ENCODE measurements at regions not wholly inside any gene's neighbourhood (a gene's known extent, or its start where the extent isn't known, plus 50 kb on each side); places are given as distances from the start of the nearest gene placed in this dataset.

DNA sequence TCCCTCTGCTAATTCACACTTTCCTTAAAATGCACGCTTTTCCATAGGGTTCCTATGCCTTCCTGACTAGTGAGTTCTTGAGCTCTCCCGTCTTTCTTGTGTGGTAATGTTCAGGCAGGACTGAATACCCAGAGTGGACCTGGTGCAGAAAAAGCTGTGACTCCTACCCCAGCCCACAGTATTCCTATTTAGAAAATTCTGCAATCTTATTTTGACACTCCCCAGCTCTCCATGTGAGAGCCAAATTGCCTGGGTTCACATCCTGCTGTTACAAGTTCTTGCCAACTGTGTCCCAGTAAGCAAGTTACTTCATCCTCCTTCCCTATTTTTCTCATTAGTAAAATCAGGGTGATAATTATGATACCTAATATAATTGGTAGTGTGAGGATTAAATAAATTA is 290.8 kb upstream of the SLCO3A1 start:
- no peak for DNase-seq

- DNase-seq, result peak; percentile 30
These were observed 288.9 kb upstream of the SLCO3A1 start for GRCh38 chr15:91564631-91565030.

- no peak for DNase-seq
These were observed 287.4 kb upstream of the SLCO3A1 start for GRCh38 chr15:91566141-91566540.

DNA sequence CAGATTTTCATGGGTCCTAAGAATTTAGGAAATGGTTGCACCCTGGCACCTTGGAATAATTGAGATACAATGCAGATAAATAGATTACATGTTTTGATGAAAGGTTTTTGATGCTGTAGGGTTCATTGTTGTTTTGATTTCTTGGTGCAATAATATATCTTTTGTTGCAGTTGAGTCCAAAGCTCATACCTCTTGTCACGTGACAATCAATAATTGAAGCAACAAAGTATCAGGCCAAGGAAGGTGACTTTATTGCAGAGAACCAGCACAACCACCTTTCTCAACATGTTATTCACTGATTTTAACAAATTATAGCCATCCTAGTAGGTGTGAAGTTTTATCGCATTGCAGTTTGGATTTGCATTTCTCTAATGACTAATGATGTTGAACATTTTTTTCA is 285.5 kb upstream of the SLCO3A1 start:
- DNase-seq, result no peak

- DNase-seq, result peak; percentile 94
These were observed 281.4 kb upstream of the SLCO3A1 start for GRCh38 chr15:91572110-91572509.

DNA sequence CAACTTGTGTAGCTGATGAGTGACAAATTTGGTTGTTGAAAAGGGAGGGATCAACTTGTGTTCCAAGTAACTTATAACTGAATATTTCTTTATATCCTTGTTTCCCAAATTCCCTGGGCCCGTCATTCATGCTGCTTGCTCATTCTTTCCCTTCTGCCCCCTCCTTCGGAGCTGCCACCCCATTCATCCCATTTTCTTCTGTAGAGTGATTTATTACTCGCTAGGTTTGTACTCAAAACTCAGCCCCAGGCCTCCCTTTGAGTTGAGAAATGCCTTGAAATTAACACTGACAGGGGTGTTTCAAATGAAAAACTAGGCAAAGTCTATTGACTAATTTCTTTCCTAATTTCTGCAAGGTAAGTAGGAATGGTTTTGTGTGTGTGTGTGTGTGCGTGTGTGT is 277.4 kb upstream of the SLCO3A1 start:
- no peak for DNase-seq

DNA sequence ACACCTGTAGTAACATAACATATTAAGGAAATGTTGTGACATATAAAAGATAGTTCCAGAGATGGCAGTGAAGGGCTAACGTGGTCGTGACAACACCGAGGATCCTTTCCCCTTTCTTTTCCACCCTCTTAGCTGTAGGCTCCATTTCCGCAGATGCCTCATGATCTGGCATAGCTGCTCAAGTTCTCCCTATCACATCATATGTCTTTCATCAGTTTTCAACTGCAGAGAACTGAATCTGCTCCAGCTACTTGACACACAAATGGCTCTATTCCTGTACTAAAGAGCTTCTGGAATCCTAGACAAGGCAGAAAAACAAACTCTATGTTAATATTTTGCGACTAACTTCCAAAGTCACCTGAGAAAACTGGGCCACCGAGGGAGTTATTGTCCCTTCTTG is 275.0 kb upstream of the SLCO3A1 start:
- DNase-seq, result no peak

- no peak for DNase-seq
These were observed 268.6 kb upstream of the SLCO3A1 start for GRCh38 chr15:91584895-91585294.

DNA sequence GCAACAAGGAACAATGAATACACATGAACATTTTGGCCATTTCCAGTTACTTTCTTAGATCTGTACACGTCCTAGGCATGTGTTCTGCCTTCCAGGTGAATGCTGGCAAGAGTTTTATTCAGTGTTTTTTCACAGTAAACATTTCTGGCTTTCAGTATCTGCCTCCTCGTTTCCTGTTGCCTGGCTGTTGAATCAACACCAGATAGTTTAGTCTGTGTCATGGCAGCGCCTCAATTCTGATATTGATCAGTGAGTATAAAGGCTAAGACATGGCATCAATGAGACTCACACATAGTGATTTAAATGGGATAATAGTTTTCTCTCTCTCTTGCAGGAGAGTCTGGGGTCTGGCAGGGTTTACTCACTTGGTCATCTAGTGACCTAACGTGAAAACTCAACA is 266.9 kb upstream of the SLCO3A1 start:
- peak; percentile 3 for DNase-seq

- no peak for DNase-seq
These were observed 264.1 kb upstream of the SLCO3A1 start for GRCh38 chr15:91589360-91589759.

DNA sequence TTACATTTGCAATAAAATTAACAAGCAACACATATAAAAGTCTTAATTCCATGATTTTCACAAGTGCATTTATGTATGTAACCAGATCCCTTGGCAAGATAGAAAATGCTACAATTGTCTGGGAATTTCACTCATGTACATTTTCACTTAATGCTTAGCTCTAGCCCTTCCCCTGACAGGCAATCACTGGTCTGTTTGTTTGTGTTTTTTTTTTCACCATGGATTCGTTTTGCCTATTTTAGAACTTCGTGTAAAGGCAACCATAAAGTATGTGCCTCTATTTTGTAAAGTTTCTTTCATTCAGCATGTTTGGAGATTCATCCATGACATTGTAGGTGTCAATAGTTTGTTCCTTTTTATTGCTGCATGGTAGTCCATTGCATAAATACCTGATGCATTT is 260.9 kb upstream of the SLCO3A1 start:
- DNase-seq, result no peak

- no peak for DNase-seq
These were observed 260.4 kb upstream of the SLCO3A1 start for GRCh38 chr15:91593067-91593466.

- DNase-seq, result no peak
These were observed 259.9 kb upstream of the SLCO3A1 start for GRCh38 chr15:91593653-91594052.

- no peak for DNase-seq
These were observed 254.2 kb upstream of the SLCO3A1 start for GRCh38 chr15:91599261-91599660.

DNA sequence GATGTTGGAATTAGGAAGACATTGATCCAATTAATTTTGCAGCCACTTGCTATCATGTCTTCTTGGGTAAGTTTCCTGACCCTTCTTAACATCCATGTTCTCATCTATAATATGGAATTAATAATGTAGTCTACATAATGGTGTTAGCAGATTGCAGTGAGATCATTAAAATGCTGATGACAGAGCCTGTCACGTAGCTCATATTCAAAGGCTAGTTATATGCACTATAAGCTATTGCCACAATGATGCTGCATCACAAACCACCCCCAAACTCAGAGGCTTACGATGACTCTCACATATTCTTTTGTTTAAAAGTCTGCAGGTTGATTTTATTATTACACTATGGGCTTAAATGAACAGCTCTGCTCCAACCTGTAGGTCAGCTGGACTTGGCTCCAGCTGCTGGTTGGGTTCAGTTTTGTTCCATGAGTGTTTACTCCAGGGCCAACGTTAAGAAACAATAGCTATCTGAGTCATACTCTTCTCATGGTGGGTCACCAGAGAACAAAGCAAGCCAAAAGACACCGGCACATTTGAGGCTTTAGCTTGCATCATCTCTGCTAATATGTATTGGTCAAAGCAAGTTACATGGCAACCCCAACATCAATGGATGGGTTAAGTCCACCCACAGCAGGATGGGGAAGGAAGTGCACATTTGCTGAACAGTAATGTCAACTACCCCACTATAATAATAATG is 250.0 kb upstream of the SLCO3A1 start:
- DNase-seq, result peak; percentile 14

- no peak for DNase-seq
These were observed 249.4 kb upstream of the SLCO3A1 start for GRCh38 chr15:91604122-91604521.

- DNase-seq, result no peak
These were observed 247.9 kb upstream of the SLCO3A1 start for GRCh38 chr15:91605576-91605975.

GRCh38 chr15:91609231-91609630 is 244.3 kb upstream of the SLCO3A1 start:
- no peak for DNase-seq

DNA sequence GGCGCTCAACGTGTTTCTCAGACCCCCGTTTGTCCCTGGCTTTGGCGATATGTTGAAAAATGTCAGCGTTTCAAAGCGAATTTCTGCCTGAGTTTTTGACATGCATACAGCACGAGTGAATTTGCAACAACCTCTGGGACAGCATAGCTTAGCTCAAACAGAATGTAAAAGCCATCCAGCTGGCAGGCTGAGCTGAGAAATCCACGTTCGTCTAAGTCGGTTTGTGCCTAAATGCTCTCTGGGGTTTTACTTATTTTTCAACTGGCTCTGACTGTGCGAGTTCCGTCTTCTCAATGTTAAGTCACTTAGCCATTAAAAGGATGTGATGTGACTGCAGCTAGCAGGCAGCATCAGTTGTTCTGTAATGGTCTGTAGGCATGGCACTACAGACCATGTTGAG is 243.5 kb upstream of the SLCO3A1 start:
- no peak for DNase-seq

- DNase-seq, result no peak
These were observed 241.8 kb upstream of the SLCO3A1 start for GRCh38 chr15:91611561-91612323.

GRCh38 chr15:91620229-91620628 is 233.3 kb upstream of the SLCO3A1 start:
- no peak for DNase-seq

DNA sequence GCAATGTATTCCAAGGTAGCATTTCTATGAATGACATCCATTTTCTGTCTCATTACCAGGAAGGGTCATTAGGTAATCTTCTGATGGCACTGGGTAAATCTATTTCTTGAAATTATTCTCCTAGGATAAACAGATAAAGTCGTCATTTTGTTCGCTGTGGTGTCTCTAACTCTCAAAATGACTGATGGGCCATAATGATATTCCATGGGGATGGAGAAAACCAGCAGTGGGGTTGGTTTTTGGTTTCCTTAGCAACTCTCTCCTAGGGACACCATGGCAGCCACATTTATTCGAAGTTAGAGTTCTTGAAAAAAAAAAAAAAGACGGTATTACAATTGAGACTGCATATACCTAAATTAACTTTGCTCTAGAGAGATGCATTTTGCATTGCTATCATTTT is 231.3 kb upstream of the SLCO3A1 start:
- DNase-seq, result no peak

GRCh38 chr15:91622711-91623342 is 230.7 kb upstream of the SLCO3A1 start:
- no peak for DNase-seq

GRCh38 chr15:91624353-91624968 is 229.0 kb upstream of the SLCO3A1 start:
- no peak for DNase-seq
